Fibroblast of pulmonary artery (primary cell): ENCODE measurements at regions not wholly inside any gene's neighbourhood (a gene's known extent, or its start where the extent isn't known, plus 50 kb on each side); places are given as distances from the start of the nearest gene placed in this dataset.

ENCODE experiments used
- DNase-seq: peaks from one replicate; pipeline ENCODE4 v3.0.0-alpha.2; 2010; ENCODE audit warnings: low read depth
- H3K4me3 ChIP-seq: replicated peaks from 2 replicates; pipeline ENCODE4 v1.5.1; 2011; ENCODE audit warnings: low read depth, mild to moderate bottlenecking, control low read depth, low read length, moderate library complexity
- CTCF ChIP-seq: IDR thresholded peaks from 2 replicates; pipeline ENCODE4 v1.5.1; 2011; ENCODE audit warnings: mild to moderate bottlenecking, control low read depth, low read length, inconsistent platforms; ENCODE audit errors: missing control alignments

GRCh38 chr10:111745982-111746381 lies 437.6 kb downstream of the GPAM start:
- DNase-seq, result no peak
- no peak overlapping the region for H3K4me3 ChIP-seq
- no peak for TF ChIP-seq CTCF

DNA sequence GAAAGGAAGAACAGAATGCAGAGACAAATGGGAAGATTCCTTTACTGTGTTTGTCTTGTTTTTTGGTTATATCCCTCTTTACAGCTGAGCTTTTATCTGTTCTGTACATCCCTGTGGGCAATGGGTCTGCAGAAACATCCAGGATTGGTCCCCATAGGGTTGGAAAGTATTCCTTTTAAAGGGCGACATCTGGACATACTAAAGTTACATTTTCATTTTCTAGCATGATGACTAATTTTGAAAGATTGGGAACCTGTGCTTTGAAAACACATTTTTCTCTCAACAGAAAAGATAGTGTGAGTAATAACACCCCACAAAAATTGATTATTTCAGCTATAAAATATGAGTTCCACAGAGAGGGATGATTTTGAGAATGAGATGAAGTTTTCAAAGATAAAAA lies 435.8 kb downstream of the GPAM start:
- no peak for DNase-seq
- no peak overlapping the region for H3K4me3 ChIP-seq
- no peak for TF ChIP-seq CTCF

GRCh38 chr10:111748184-111748583 lies 435.4 kb downstream of the GPAM start:
- no peak overlapping the region for H3K4me3 ChIP-seq
- no peak for TF ChIP-seq CTCF
- DNase-seq, result no peak

DNA sequence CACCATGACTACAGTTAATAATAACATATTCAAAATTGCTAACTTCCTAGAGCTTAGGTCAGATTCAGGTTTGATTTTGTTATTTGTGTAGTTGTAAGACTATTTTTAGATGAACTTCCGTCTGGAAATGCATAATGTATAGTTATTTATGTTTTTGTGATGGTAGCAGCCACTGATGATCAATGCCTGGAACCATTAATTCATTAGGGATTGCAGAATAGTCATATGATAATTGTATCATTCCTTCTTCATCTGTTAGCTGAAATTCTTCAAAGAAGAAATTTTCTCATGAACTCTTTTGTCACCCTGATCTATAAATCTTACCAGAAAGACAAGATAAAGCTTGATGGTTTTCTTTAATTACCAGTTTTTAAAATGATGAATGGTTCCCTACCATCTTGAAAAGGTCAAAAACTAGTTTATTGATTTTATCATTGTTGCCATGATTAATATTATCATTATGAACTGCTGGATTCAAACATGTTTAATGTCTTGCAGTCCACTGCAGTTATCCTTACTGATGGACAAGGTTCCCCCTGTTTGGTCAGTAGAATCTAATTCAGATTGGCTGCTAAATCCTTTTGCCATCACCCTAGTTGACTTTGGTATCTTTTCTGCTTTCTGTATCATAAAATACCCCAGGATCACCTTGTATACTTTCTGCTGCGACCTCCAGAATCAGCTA lies 433.3 kb downstream of the GPAM start:
- no peak for DNase-seq
- no peak for TF ChIP-seq CTCF
- no peak overlapping the region for H3K4me3 ChIP-seq

GRCh38 chr10:111756217-111757061 lies 427.1 kb downstream of the GPAM start:
- no peak for TF ChIP-seq CTCF
- no peak overlapping the region for H3K4me3 ChIP-seq
- DNase-seq, result no peak

GRCh38 chr10:111758593-111758992 lies 425.0 kb downstream of the GPAM start:
- no peak for TF ChIP-seq CTCF

More at GRCh38 chr10:111758593-111758992, 425.0 kb downstream of the GPAM start:
- H3K4me3 ChIP-seq, result no peak overlapping the region
- DNase-seq, result no peak
